Transverse colon (tissue), 4 donors: ENCODE measurements at regions not wholly inside any gene's neighbourhood (a gene's known extent, or its start where the extent isn't known, plus 50 kb on each side); places are given as distances from the start of the nearest gene placed in this dataset.

Source experiments
- DNase-seq: peaks from one replicate; pipeline ENCODE4 v3.0.0-alpha.2; 2019
- H3K27ac ChIP-seq, 4 donors: fragments of 200-600 bp; sonication (generic); 2 replicates each; pipeline ENCODE4 v1.5.1; 2016 to 2018; ENCODE audit warnings: inconsistent platforms in 4 of 4
- H3K27me3 ChIP-seq: fragments of 200-600 bp; sonication (generic); 2 replicates; pipeline ENCODE4 v1.5.1; 2017; ENCODE audit warnings: inconsistent platforms
- H3K36me3 ChIP-seq, 4 donors: fragments of 200-600 bp; sonication (generic); 2 replicates each; pipeline ENCODE4 v1.5.1; 2017 to 2019; ENCODE audit warnings: inconsistent platforms in 4 of 4
- H3K4me1 ChIP-seq, 4 donors: fragments of 200-600 bp; sonication (generic); 2 replicates each; pipeline ENCODE4 v1.5.1; 2017 to 2020; ENCODE audit warnings: inconsistent platforms in 4 of 4
- H3K4me3 ChIP-seq, 4 donors: fragments of 200-600 bp; sonication (generic); 1 replicate in 1 of 4; 2 replicates in 3 of 4; pipeline versions ENCODE4 v1.5.1 to v1.6.1; 2017 to 2019; ENCODE audit warnings: inconsistent platforms in 4 of 4
- H3K9me3 ChIP-seq, 2 donors: fragments of 200-600 bp; sonication (generic); 2 replicates each; pipeline ENCODE4 v1.5.1; 2017 to 2019; ENCODE audit warnings: inconsistent platforms in 2 of 2
- CTCF ChIP-seq, 5 experiments: fragments of 200-600 bp in 3 of 5; fragments of 450-650 bp in 2 of 5; sonication (generic) in 3 of 5; IDR thresholded peaks; 1 replicate in 2 of 5; 2 replicates in 3 of 5; pipeline ENCODE4 v1.5.1; 2016 to 2017; ENCODE audit warnings: antibody characterized with exemption in 5 of 5, inconsistent platforms in 3 of 5, mild to moderate bottlenecking in 2 of 5, moderate library complexity in 1 of 5
- EP300 ChIP-seq: sonication (generic); formaldehyde crosslinking; IDR thresholded peaks from one replicate; pipeline ENCODE4 v1.6.1; 2017; ENCODE audit warnings: antibody characterized with exemption, low read depth
- POLR2A ChIP-seq: fragments of 450-650 bp; IDR thresholded peaks from one replicate; pipeline ENCODE4 v1.6.1; 2016; ENCODE audit warnings: antibody characterized with exemption, mild to moderate bottlenecking, moderate library complexity
- POLR2AphosphoS5 ChIP-seq, 3 donors: sonication (generic); formaldehyde crosslinking; IDR thresholded peaks; one replicate each; pipeline ENCODE4 v1.6.1; 2016; ENCODE audit warnings: antibody characterized with exemption in 3 of 3
- WGBS, 2 donors: methylation state at CpG; one replicate each; pipeline ENCODE4 v1.1.5; 2018; ENCODE audit warnings: low coverage in 1 of 2; 5-methylcytosine and 5-hydroxymethylcytosine counted together
- in situ Hi-C, 4 donors: fragments of 200-750 bp; cut with MboI; loops; one replicate each; pipeline versions ENCODE4 v1.15.0 to v1.15.1; 2017; ENCODE audit warnings: low sequenced_read_pairs in 3 of 4, low pct_ligation_motif_present in 1 of 4, low pct_unique_long_range_greater_than_20kb in 1 of 4
- intact Hi-C: fragments of 100-400 bp; cut with DNase I; formaldehyde crosslinking; loops from one replicate; pipeline ENCODE4 v1.15.1; 2023; ENCODE audit warnings: low total_unique reads

- DNase-seq: no peak
- Histone ChIP-seq H3K4me3 (no peak overlapping the region), H3K9me3 (no peaks in the 10 kb centered on the region), H3K27me3 (no peaks in the 10 kb centered on the region), H3K4me1 (no peaks in the 10 kb centered on the region), H3K27ac (no peak overlapping the region), H3K36me3 (no peaks in the 10 kb centered on the region)
- 95 to 96% methylated on average over 3 of the region's 3 CpGs for WGBS, 2 donors
- intact Hi-C loops: no loop called here
- in situ Hi-C loops: no loop called here
- TF ChIP-seq POLR2A: no peak
- TF ChIP-seq CTCF (IDR thresholded peaks at IDR 0.05): no peak
- TF ChIP-seq EP300: no peak
- no peak for TF ChIP-seq POLR2AphosphoS5 (IDR thresholded peaks at IDR 0.05)
Measured at GRCh38 chr9:21592063-21592338, 109.9 kb upstream of the IFNE start.

GRCh38 chr9:21597284-21597683 lies 115.2 kb upstream of the IFNE start:
- WGBS, 2 donors: 74 to 76% methylated on average over 3 to 4 of the region's 4 CpGs
- in situ Hi-C loops: no loop called here
- H3K4me3 ChIP-seq: no peak overlapping the region
- no peaks in the 10 kb centered on the region for H3K27me3 ChIP-seq
- no peaks in the 10 kb centered on the region for H3K4me1 ChIP-seq
- no peaks in the 10 kb centered on the region for H3K36me3 ChIP-seq
- TF ChIP-seq POLR2A (no peak), EP300 (no peak), CTCF (IDR thresholded peaks at IDR 0.05) (no peak), POLR2AphosphoS5 (IDR thresholded peaks at IDR 0.05) (no peak)
- DNase-seq: no peak
- intact Hi-C loops: no loop called here
- H3K9me3 ChIP-seq: no peaks in the 10 kb centered on the region
- no peak overlapping the region for H3K27ac ChIP-seq

GRCh38 chr9:21598749-21599148 lies 116.6 kb upstream of the IFNE start:
- no peaks in the 10 kb centered on the region for H3K27me3 ChIP-seq
- no peak overlapping the region for H3K4me3 ChIP-seq
- no peaks in the 10 kb centered on the region for H3K4me1 ChIP-seq
- TF ChIP-seq EP300: no peak
- no peak for TF ChIP-seq POLR2AphosphoS5 (IDR thresholded peaks at IDR 0.05)
- no peak for TF ChIP-seq CTCF (IDR thresholded peaks at IDR 0.05)
- no peak for TF ChIP-seq POLR2A
- H3K27ac ChIP-seq: no peak overlapping the region
- no peaks in the 10 kb centered on the region for H3K36me3 ChIP-seq
- WGBS, 2 donors: 65 to 87% methylated on average over 2 of the region's 2 CpGs
- in situ Hi-C loops: no loop called here
- H3K9me3 ChIP-seq: no peaks in the 10 kb centered on the region
- no peak for DNase-seq
- intact Hi-C loops: no loop called here

- H3K4me1 ChIP-seq: no peaks in the 10 kb centered on the region
- no peaks in the 10 kb centered on the region for H3K9me3 ChIP-seq
- no peak overlapping the region for H3K4me3 ChIP-seq
- 51 to 76% methylated on average over 3 to 4 of the region's 4 CpGs for WGBS, 2 donors
- H3K27ac ChIP-seq: no peak overlapping the region
- DNase-seq: no peak
- intact Hi-C loops (no loop called here), in situ Hi-C loops (no loop called here)
- H3K27me3 ChIP-seq: no peaks in the 10 kb centered on the region
- no peaks in the 10 kb centered on the region for H3K36me3 ChIP-seq
- TF ChIP-seq POLR2AphosphoS5 (IDR thresholded peaks at IDR 0.05): no peak
- no peak for TF ChIP-seq POLR2A
- no peak for TF ChIP-seq EP300
- no peak for TF ChIP-seq CTCF (IDR thresholded peaks at IDR 0.05)
Measured at GRCh38 chr9:21605489-21605931, 123.4 kb upstream of the IFNE start.
